ENCODE measurements at regions not wholly inside any gene's neighbourhood (a gene's known extent, or its start where the extent isn't known, plus 50 kb on each side); places are given as distances from the start of the nearest gene placed in this dataset.

GRCh38 chr9:81250606-81251005 lies 438.7 kb downstream of the TLE1 start:
- Histone ChIP-seq H3K9ac (ENCODE audit: insufficient read length) (no peak overlapping the region), H3K36me3 (ENCODE audit: insufficient read depth, low read length) (no peaks in the 10 kb centered on the region), H3K4me3 (no peak overlapping the region), H3K9me3 (ENCODE audit: low read depth, low read length) (no peaks in the 10 kb centered on the region), H3K27ac (no peak overlapping the region)
- TF ChIP-seq POLR2AphosphoS5 (IDR thresholded peaks at IDR 0.05; ENCODE audit: borderline replicate concordance, low read depth, low read length) (no peak), EZH2 (IDR thresholded peaks at IDR 0.05) (no peak)
- DNase-seq (ENCODE audit: low read depth, low spot score), result no peak

- Histone ChIP-seq H3K9me3 (ENCODE audit: low read depth, low read length) (no peaks in the 10 kb centered on the region), H3K4me3 (no peak overlapping the region), H3K36me3 (ENCODE audit: insufficient read depth, low read length) (no peaks in the 10 kb centered on the region), H3K9ac (ENCODE audit: insufficient read length) (no peak overlapping the region), H3K27ac (no peak overlapping the region)
- no peak for TF ChIP-seq EZH2 (IDR thresholded peaks at IDR 0.05)
- TF ChIP-seq FOXP2 (optimal IDR thresholded peaks at IDR 0.05; ENCODE audit: control extremely low read depth, extremely low read length, insufficient read depth), result no peak
- TF ChIP-seq POLR2AphosphoS5 (IDR thresholded peaks at IDR 0.05; ENCODE audit: borderline replicate concordance, low read depth, low read length), result no peak
- no peak for DNase-seq (ENCODE audit: low read depth, low spot score)
Observed at GRCh38 chr9:81250041-81250440, 439.3 kb downstream of the TLE1 start.

- DNase-seq (ENCODE audit: low read depth, low spot score), result no peak
- TF ChIP-seq FOXP2 (optimal IDR thresholded peaks at IDR 0.05; ENCODE audit: control extremely low read depth, extremely low read length, insufficient read depth), result no peak
- no peak for TF ChIP-seq EZH2 (IDR thresholded peaks at IDR 0.05)
- TF ChIP-seq POLR2AphosphoS5 (IDR thresholded peaks at IDR 0.05; ENCODE audit: borderline replicate concordance, low read depth, low read length), result no peak
- H3K27ac ChIP-seq, result no peak overlapping the region
- no peak overlapping the region for H3K4me3 ChIP-seq
- no peaks in the 10 kb centered on the region for H3K9me3 ChIP-seq (ENCODE audit: low read depth, low read length)
- H3K36me3 ChIP-seq (ENCODE audit: insufficient read depth, low read length), result no peaks in the 10 kb centered on the region
- no peak overlapping the region for H3K9ac ChIP-seq (ENCODE audit: insufficient read length)
Observed at GRCh38 chr9:81245254-81245956, 443.9 kb downstream of the TLE1 start.

GRCh38 chr9:81244631-81245030 lies 444.7 kb downstream of the TLE1 start:
- Histone ChIP-seq H3K9me3 (ENCODE audit: low read depth, low read length) (no peaks in the 10 kb centered on the region), H3K4me3 (no peak overlapping the region), H3K36me3 (ENCODE audit: insufficient read depth, low read length) (no peaks in the 10 kb centered on the region), H3K27ac (no peak overlapping the region), H3K9ac (ENCODE audit: insufficient read length) (no peak overlapping the region)
- TF ChIP-seq POLR2AphosphoS5 (IDR thresholded peaks at IDR 0.05; ENCODE audit: borderline replicate concordance, low read depth, low read length), result no peak
- TF ChIP-seq EZH2 (IDR thresholded peaks at IDR 0.05), result no peak
- TF ChIP-seq FOXP2 (optimal IDR thresholded peaks at IDR 0.05; ENCODE audit: control extremely low read depth, extremely low read length, insufficient read depth), result no peak
- DNase-seq (ENCODE audit: low read depth, low spot score), result no peak

GRCh38 chr9:81242866-81243265 lies 446.5 kb downstream of the TLE1 start:
- no peaks in the 10 kb centered on the region for H3K36me3 ChIP-seq (ENCODE audit: insufficient read depth, low read length)

DNA sequence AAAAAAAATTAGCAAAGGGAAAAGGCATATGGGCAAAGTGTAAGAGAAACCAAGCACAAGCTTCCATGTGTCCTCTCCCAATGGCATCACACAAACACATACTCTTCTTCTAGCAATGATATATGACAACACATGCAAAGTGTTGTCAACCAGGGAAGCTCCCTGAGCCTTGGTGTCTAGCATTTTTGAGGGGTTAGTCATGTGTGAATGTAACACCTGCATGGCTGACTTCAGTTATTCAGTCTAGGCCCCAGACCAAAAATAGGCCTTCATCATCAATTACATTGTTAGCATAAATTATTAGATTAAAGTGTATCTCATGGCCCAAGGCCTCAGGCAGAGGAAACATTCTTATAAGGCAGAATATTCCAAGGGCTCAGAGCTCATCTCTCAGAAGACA lies 450.0 kb downstream of the TLE1 start:
- no peaks in the 10 kb centered on the region for H3K9me3 ChIP-seq (ENCODE audit: low read depth, low read length)
- no peak overlapping the region for H3K27ac ChIP-seq
- no peak overlapping the region for H3K4me3 ChIP-seq
- H3K36me3 ChIP-seq (ENCODE audit: insufficient read depth, low read length), result no peaks in the 10 kb centered on the region
- no peak overlapping the region for H3K9ac ChIP-seq (ENCODE audit: insufficient read length)
- no peak for TF ChIP-seq POLR2AphosphoS5 (IDR thresholded peaks at IDR 0.05; ENCODE audit: borderline replicate concordance, low read depth, low read length)
- TF ChIP-seq FOXP2 (optimal IDR thresholded peaks at IDR 0.05; ENCODE audit: control extremely low read depth, extremely low read length, insufficient read depth), result no peak
- TF ChIP-seq EZH2 (IDR thresholded peaks at IDR 0.05), result no peak
- DNase-seq (ENCODE audit: low read depth, low spot score), result no peak

More at GRCh38 chr9:81242866-81243265, 446.5 kb downstream of the TLE1 start:
- no peaks in the 10 kb centered on the region for H3K9me3 ChIP-seq (ENCODE audit: low read depth, low read length)
- TF ChIP-seq FOXP2 (optimal IDR thresholded peaks at IDR 0.05; ENCODE audit: control extremely low read depth, extremely low read length, insufficient read depth), result no peak
- TF ChIP-seq EZH2 (IDR thresholded peaks at IDR 0.05), result no peak
- no peak for TF ChIP-seq POLR2AphosphoS5 (IDR thresholded peaks at IDR 0.05; ENCODE audit: borderline replicate concordance, low read depth, low read length)
- H3K9ac ChIP-seq (ENCODE audit: insufficient read length), result no peak overlapping the region
- H3K4me3 ChIP-seq, result no peak overlapping the region
- DNase-seq (ENCODE audit: low read depth, low spot score), result no peak
- H3K27ac ChIP-seq, result no peak overlapping the region

- H3K36me3 ChIP-seq (ENCODE audit: insufficient read depth, low read length), result no peaks in the 10 kb centered on the region
Observed at GRCh38 chr9:81237565-81238231, 451.6 kb downstream of the TLE1 start.

GRCh38 chr9:81234924-81235610 lies 454.3 kb downstream of the TLE1 start:
- Histone ChIP-seq H3K36me3 (ENCODE audit: insufficient read depth, low read length) (no peaks in the 10 kb centered on the region), H3K9me3 (ENCODE audit: low read depth, low read length) (no peaks in the 10 kb centered on the region), H3K27ac (no peak overlapping the region), H3K4me3 (no peak overlapping the region), H3K9ac (ENCODE audit: insufficient read length) (no peak overlapping the region)
- no peak for TF ChIP-seq POLR2AphosphoS5 (IDR thresholded peaks at IDR 0.05; ENCODE audit: borderline replicate concordance, low read depth, low read length)
- no peak for TF ChIP-seq FOXP2 (optimal IDR thresholded peaks at IDR 0.05; ENCODE audit: control extremely low read depth, extremely low read length, insufficient read depth)
- TF ChIP-seq EZH2 (IDR thresholded peaks at IDR 0.05), result no peak
- DNase-seq (ENCODE audit: low read depth, low spot score), result no peak

More at GRCh38 chr9:81237565-81238231, 451.6 kb downstream of the TLE1 start:
- Histone ChIP-seq H3K9me3 (ENCODE audit: low read depth, low read length) (no peaks in the 10 kb centered on the region), H3K4me3 (no peak overlapping the region), H3K27ac (no peak overlapping the region), H3K9ac (ENCODE audit: insufficient read length) (no peak overlapping the region)
- no peak for TF ChIP-seq POLR2AphosphoS5 (IDR thresholded peaks at IDR 0.05; ENCODE audit: borderline replicate concordance, low read depth, low read length)
- TF ChIP-seq FOXP2 (optimal IDR thresholded peaks at IDR 0.05; ENCODE audit: control extremely low read depth, extremely low read length, insufficient read depth), result no peak
- TF ChIP-seq EZH2 (IDR thresholded peaks at IDR 0.05), result no peak
- DNase-seq (ENCODE audit: low read depth, low spot score), result no peak
